Hepatocyte (in vitro differentiated cells): ENCODE measurements at regions not wholly inside any gene's neighbourhood (a gene's known extent, or its start where the extent isn't known, plus 50 kb on each side); places are given as distances from the start of the nearest gene placed in this dataset.

ENCODE experiments used
- DNase-seq: peaks from one replicate; pipeline ENCODE4 v3.0.0-alpha.2; 2016; ENCODE audit warnings: low spot score
- H2AFZ ChIP-seq: fragments of 200-600 bp; sonication (generic); 2 replicates; pipeline ENCODE4 v1.6.0; 2016; ENCODE audit warnings: antibody characterized with exemption, mild to moderate bottlenecking
- H3K27ac ChIP-seq: fragments of 200-600 bp; sonication (generic); 2 replicates; pipeline ENCODE4 v1.5.1; 2016; ENCODE audit warnings: mild to moderate bottlenecking
- H3K27me3 ChIP-seq: fragments of 200-600 bp; sonication (generic); 2 replicates; pipeline ENCODE4 v1.6.1; 2016
- H3K36me3 ChIP-seq: fragments of 200-600 bp; sonication (generic); replicated peaks from 2 replicates; pipeline ENCODE4 v1.5.1; 2016; ENCODE audit warnings: low read depth; ENCODE audit not compliant: insufficient read depth
- H3K4me1 ChIP-seq: fragments of 200-600 bp; sonication (generic); 2 replicates; pipeline ENCODE4 v1.5.1; 2016; ENCODE audit warnings: mild to moderate bottlenecking, moderate library complexity; ENCODE audit not compliant: insufficient read depth
- H3K4me2 ChIP-seq: fragments of 200-600 bp; sonication (generic); 2 replicates; pipeline ENCODE4 v1.6.0; 2016
- H3K4me3 ChIP-seq: fragments of 200-600 bp; sonication (generic); 2 replicates; pipeline ENCODE4 v1.5.1; 2016; ENCODE audit warnings: mild to moderate bottlenecking
- H3K79me2 ChIP-seq: fragments of 200-600 bp; sonication (generic); 2 replicates; pipeline ENCODE4 v1.6.0; 2017; ENCODE audit warnings: mild to moderate bottlenecking
- H3K9me2 ChIP-seq: fragments of 200-600 bp; sonication (generic); replicated peaks from 2 replicates; pipeline ENCODE4 v1.6.0; 2017; ENCODE audit warnings: mild to moderate bottlenecking; ENCODE audit not compliant: insufficient read depth
- H3K9me3 ChIP-seq: fragments of 200-600 bp; sonication (generic); 2 replicates; pipeline ENCODE4 v1.5.1; 2016; ENCODE audit warnings: low read depth, mild to moderate bottlenecking
- H4K20me1 ChIP-seq: fragments of 200-600 bp; sonication (generic); 2 replicates; pipeline ENCODE4 v1.6.0; 2016; ENCODE audit warnings: mild to moderate bottlenecking; ENCODE audit not compliant: insufficient read depth, poor library complexity, severe bottlenecking
- EZH2 ChIP-seq: fragments of 200-600 bp; sonication (generic); IDR thresholded peaks from 2 replicates; pipeline ENCODE4 v1.6.1; 2016; ENCODE audit warnings: antibody characterized with exemption, mild to moderate bottlenecking, borderline replicate concordance
- EZH2phosphoT487 ChIP-seq: fragments of 200-600 bp; sonication (generic); IDR thresholded peaks from one replicate; pipeline ENCODE4 v1.6.1; 2018; ENCODE audit warnings: antibody characterized with exemption, mild to moderate bottlenecking, low read depth, moderate library complexity; ENCODE audit not compliant: unreplicated experiment, severe bottlenecking
- WGBS: methylation state at CpG from one replicate; pipeline ENCODE4 v1.1.6; 2016; ENCODE audit warnings: low lambda C conversion rate; ENCODE audit errors: missing lambda C conversion rate; 5-methylcytosine and 5-hydroxymethylcytosine counted together
- TF ChIP-seq, protein P1 (sequence below): fragments of 200-600 bp; sonication (generic); IDR thresholded peaks from 2 replicates; pipeline ENCODE4 v1.5.1; 2016; ENCODE audit warnings: antibody characterized with exemption, mild to moderate bottlenecking; ENCODE audit not compliant: poor library complexity

DNA sequence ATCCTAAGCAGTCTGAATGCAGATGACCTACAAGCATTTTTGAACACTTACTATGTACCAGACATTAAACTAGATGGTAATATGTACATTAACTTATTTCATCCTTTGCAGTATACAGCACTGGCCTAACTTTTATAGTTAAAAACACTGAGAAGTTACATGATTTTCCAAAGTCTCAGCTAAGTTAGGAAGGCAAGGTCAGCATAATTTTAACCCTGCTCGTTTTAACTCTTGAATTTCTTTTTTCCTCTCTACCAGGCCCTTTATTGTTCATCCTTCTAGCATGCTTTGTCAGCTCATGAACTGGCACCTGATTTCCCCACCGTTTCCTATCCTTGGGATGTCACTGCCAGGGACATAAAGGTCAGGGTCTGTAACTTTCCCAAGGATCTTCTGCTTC is 76.9 kb upstream of the ZC3H11B start:
- Histone ChIP-seq H4K20me1 (no peaks in the 10 kb centered on the region), H3K9me2 (no peaks in the 10 kb centered on the region), H3K9me3 (no peaks in the 10 kb centered on the region), H3K4me3 (no peak overlapping the region), H3K27ac (no peak overlapping the region), H3K79me2 (no peaks in the 10 kb centered on the region), H3K4me2 (no peak overlapping the region), H3K27me3 (no peaks in the 10 kb centered on the region), H3K4me1 (no peaks in the 10 kb centered on the region), H3K36me3 (no peaks in the 10 kb centered on the region), H2AFZ (no peak overlapping the region)
- no peak for TF ChIP-seq EZH2
- TF ChIP-seq, protein P1, sequence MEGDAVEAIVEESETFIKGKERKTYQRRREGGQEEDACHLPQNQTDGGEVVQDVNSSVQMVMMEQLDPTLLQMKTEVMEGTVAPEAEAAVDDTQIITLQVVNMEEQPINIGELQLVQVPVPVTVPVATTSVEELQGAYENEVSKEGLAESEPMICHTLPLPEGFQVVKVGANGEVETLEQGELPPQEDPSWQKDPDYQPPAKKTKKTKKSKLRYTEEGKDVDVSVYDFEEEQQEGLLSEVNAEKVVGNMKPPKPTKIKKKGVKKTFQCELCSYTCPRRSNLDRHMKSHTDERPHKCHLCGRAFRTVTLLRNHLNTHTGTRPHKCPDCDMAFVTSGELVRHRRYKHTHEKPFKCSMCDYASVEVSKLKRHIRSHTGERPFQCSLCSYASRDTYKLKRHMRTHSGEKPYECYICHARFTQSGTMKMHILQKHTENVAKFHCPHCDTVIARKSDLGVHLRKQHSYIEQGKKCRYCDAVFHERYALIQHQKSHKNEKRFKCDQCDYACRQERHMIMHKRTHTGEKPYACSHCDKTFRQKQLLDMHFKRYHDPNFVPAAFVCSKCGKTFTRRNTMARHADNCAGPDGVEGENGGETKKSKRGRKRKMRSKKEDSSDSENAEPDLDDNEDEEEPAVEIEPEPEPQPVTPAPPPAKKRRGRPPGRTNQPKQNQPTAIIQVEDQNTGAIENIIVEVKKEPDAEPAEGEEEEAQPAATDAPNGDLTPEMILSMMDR: no peak
- TF ChIP-seq EZH2phosphoT487: no peak
- 72% methylated on average over 2 of the region's 2 CpGs for WGBS
- DNase-seq: no peak

DNA sequence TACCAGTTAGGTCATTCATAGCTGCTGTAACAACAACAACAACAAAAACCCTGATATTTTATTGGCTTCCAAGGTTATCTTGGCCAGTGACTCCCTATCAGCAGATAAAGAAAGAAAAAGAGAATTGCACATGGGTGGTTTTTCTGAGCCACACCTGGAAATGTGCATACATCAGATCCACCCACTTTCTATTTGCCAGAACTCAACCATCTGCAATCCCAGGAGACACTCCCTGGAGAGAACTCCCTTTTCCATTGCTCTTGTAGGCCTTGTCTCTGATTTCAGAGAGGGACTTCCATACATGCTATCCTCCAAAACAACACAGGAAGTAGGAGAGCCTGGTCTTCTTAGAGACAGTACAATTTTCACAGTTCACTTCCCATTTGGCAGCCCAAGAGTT is 74.9 kb upstream of the ZC3H11B start:
- TF ChIP-seq, protein P1: no peak
- no peak for TF ChIP-seq EZH2
- no peak for TF ChIP-seq EZH2phosphoT487
- Histone ChIP-seq H3K79me2 (no peaks in the 10 kb centered on the region), H3K36me3 (no peaks in the 10 kb centered on the region), H3K27me3 (no peaks in the 10 kb centered on the region), H4K20me1 (no peaks in the 10 kb centered on the region), H3K27ac (no peak overlapping the region), H3K4me3 (no peak overlapping the region), H3K9me3 (no peaks in the 10 kb centered on the region), H2AFZ (no peak overlapping the region), H3K4me2 (no peak overlapping the region), H3K4me1 (no peaks in the 10 kb centered on the region), H3K9me2 (no peaks in the 10 kb centered on the region)
- DNase-seq: no peak

DNA sequence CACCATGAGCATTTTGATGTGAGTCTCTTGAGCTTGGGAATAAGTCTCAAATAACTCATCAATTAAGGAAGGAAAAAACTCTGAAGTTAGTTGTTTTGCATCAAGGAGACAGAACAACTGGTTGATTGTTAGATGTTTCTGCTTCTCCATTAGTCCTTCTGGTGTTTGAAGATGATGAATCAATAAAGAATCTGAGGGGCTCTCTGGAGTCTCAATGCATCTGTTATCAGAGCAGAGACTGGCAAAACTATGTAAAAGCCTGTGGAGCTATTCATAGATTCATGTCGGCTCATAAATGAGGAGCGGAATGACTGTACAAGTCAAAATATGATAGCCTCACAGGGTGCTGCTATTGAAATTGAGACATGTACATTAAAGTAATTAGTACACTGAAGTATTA is 73.3 kb upstream of the ZC3H11B start:
- Histone ChIP-seq H3K4me2 (no peak overlapping the region), H3K9me2 (no peaks in the 10 kb centered on the region), H4K20me1 (no peaks in the 10 kb centered on the region), H2AFZ (no peak overlapping the region), H3K36me3 (no peaks in the 10 kb centered on the region), H3K27me3 (no peaks in the 10 kb centered on the region), H3K9me3 (no peaks in the 10 kb centered on the region), H3K27ac (peak overlapping the region; percentile 20), H3K4me1 (no peaks in the 10 kb centered on the region), H3K79me2 (no peaks in the 10 kb centered on the region), H3K4me3 (no peak overlapping the region)
- DNase-seq: no peak
- TF ChIP-seq, protein P1: no peak
- WGBS: 76% methylated on average over 2 of the region's 2 CpGs

DNA sequence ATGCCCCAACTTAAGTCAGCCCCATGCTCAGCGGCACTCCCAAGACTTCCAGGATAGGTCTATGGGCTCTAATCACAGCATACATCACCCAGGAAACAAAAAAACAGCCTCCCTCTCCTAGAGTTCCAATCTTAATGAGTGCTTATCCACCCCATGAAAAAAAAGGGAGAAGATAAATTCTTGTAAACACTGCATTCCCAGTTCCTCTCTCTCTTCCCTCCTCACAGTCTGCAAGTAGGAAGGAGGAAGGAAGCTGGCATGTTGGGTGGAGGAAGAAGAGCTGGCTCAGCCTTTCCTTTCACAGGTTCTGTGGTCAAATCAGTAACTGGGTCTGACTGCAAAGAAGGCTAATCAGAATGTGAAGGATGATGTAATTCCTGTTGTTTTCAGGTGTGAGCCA is 69.9 kb upstream of the ZC3H11B start:
- no peak overlapping the region for H2AFZ ChIP-seq
- H3K36me3 ChIP-seq: no peaks in the 10 kb centered on the region
- no peaks in the 10 kb centered on the region for H3K4me1 ChIP-seq
- no peak overlapping the region for H3K4me2 ChIP-seq
- no peaks in the 10 kb centered on the region for H4K20me1 ChIP-seq
- no peaks in the 10 kb centered on the region for H3K9me2 ChIP-seq
- H3K27ac ChIP-seq: no peak overlapping the region
- H3K79me2 ChIP-seq: no peaks in the 10 kb centered on the region
- WGBS: 79% methylated on average over 1 of the region's 1 CpG
- no peak overlapping the region for H3K4me3 ChIP-seq
- no peaks in the 10 kb centered on the region for H3K27me3 ChIP-seq
- DNase-seq: no peak
- TF ChIP-seq, protein P1: no peak
- no peak for TF ChIP-seq EZH2phosphoT487
- TF ChIP-seq EZH2: no peak
- no peaks in the 10 kb centered on the region for H3K9me3 ChIP-seq
